Epithelial cell of prostate (primary cell): ENCODE measurements at regions not wholly inside any gene's neighbourhood (a gene's known extent, or its start where the extent isn't known, plus 50 kb on each side); places are given as distances from the start of the nearest gene placed in this dataset.

Experiments
- DNase-seq: peaks from one replicate; pipeline ENCODE4 v3.0.0-alpha.2; 2011; ENCODE audit warnings: low read depth, low spot score
- H3K27ac ChIP-seq: fragments of 450-650 bp; 2 replicates; pipeline ENCODE4 v1.5.1; 2017; ENCODE audit warnings: mild to moderate bottlenecking

DNA sequence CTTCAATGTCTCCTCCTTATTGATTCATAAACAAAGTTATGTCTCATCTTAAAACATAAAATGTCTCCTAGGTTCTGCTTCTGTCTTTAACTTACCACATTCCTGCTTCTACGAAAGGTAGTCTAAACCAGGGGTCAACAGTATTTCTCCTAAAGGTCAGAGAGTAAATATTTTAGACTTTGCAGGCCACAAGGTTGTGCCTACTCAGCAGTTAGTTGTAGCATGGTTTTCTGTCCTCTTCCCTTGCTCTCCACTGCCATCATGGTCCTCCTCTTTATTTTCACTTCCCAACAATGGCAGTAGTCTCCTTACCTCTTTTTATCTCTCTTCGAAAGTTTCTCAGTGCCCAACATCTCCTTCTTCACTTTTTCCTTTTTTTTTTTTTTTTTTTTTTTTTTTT, 68.3 kb upstream of the LRP1B start:
- no peak for DNase-seq
- no peak overlapping the region for H3K27ac ChIP-seq

DNA sequence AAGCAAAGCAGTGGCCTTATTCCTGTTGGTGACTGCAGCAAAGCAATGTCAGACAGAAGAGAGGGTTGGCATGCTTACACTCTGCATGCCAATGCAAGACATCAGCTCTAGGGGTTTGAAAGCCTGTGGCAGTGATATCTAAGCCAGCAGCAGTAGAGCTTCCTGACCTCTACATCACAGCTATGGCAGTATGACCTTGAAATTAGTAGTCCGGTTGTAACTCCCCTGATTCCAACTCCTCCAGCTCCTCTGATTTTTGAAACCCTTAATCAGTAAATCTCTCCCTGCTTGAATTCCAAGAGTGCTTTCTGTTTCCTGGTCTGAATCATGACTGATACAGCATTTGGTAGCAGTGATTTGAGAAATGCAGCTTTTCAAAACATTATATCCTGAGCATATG, 60.0 kb upstream of the LRP1B start:
- no peak for DNase-seq
- peak overlapping the region; percentile 19 for H3K27ac ChIP-seq

GRCh38 chr2:142189501-142189900, 58.7 kb upstream of the LRP1B start:
- no peak overlapping the region for H3K27ac ChIP-seq
- DNase-seq = no peak

GRCh38 chr2:142188562-142188961, 57.7 kb upstream of the LRP1B start:
- no peak for DNase-seq
- no peak overlapping the region for H3K27ac ChIP-seq

DNA sequence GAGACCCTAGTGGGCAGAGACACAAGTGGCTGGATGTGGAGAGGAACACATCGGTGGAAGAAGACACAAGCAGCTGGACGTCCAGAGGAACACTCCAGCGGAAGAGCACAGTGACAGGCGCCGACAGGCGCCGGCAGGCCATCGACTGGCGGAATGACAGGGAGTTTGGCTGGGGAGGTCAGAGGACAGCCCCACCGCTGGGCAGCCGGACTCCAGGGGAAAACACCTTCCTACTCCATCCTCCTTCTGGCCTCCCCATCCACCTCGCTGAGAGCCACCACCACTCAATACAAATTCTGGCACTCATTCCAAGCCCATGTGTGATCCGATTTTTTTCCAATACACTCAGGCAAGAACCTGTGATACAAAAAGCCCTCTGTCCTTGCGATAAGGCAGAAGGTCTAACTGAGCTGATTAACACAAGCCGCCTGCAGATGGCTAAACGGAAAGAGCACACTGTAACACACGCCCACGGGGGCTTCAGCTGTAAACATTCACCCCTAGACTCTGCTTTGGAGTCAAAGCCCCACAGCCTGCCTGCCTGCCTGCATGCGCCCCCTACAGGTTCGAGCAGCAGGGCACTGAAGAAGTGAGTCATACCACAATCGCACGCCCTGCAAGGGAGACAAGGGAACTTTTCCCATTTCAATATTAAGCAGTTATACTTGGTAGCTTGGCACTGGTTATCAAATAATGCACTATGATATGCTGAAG, 50.2 kb upstream of the LRP1B start:
- no peak overlapping the region for H3K27ac ChIP-seq
- no peak for DNase-seq
